Medulla oblongata (tissue), 1 donor: ENCODE measurements at regions not wholly inside any gene's neighbourhood (a gene's known extent, or its start where the extent isn't known, plus 50 kb on each side); places are given as distances from the start of the nearest gene placed in this dataset.
"Not testable (repeated sequence)": the region's sequence is repeated elsewhere in the genome, so short reads cannot be mapped to it uniquely, and the experiment has no call there.

Source experiments
- DNase-seq: peaks from one replicate; pipeline ENCODE4 v3.0.0-alpha.2; 2015; ENCODE audit errors: extremely low spot score

- no peak for DNase-seq
Measured at GRCh38 chr5:111976705-111977435, 219.9 kb upstream of the NREP start.

GRCh38 chr5:111975133-111975532 is 218.1 kb upstream of the NREP start:
- DNase-seq: no peak

GRCh38 chr5:111973961-111974360 is 217.0 kb upstream of the NREP start:
- DNase-seq: no peak

GRCh38 chr5:111972548-111972947 is 215.6 kb upstream of the NREP start:
- DNase-seq: no peak

GRCh38 chr5:111972080-111972479 is 215.1 kb upstream of the NREP start:
- DNase-seq: no peak

- DNase-seq: no peak
Measured at GRCh38 chr5:111968459-111968858, 211.5 kb upstream of the NREP start.

GRCh38 chr5:111967463-111967862 is 210.5 kb upstream of the NREP start:
- no peak for DNase-seq

GRCh38 chr5:111966290-111966689 is 209.3 kb upstream of the NREP start:
- no peak for DNase-seq

GRCh38 chr5:111963555-111963954 is 206.6 kb upstream of the NREP start:
- no peak for DNase-seq

- no peak for DNase-seq
Measured at GRCh38 chr5:111962906-111963305, 205.9 kb upstream of the NREP start.

- no peak for DNase-seq
Measured at GRCh38 chr5:111961862-111962261, 204.9 kb upstream of the NREP start.

- no peak for DNase-seq
Measured at GRCh38 chr5:111960476-111961215, 203.7 kb upstream of the NREP start.

- DNase-seq: no peak
Measured at GRCh38 chr5:111958851-111959250, 201.9 kb upstream of the NREP start.

- DNase-seq: not testable (repeated sequence)
Measured at GRCh38 chr5:111956765-111957164, 199.8 kb upstream of the NREP start.

GRCh38 chr5:111954516-111955395 is 197.8 kb upstream of the NREP start:
- DNase-seq: no peak

GRCh38 chr5:111953351-111954127 is 196.5 kb upstream of the NREP start:
- no peak for DNase-seq

GRCh38 chr5:111952555-111952954 is 195.6 kb upstream of the NREP start:
- DNase-seq: no peak

- no peak for DNase-seq
Measured at GRCh38 chr5:111950660-111951059, 193.7 kb upstream of the NREP start.

- no peak for DNase-seq
Measured at GRCh38 chr5:111948092-111948841, 191.3 kb upstream of the NREP start.

- DNase-seq: no peak
Measured at GRCh38 chr5:111946556-111946955, 189.6 kb upstream of the NREP start.

GRCh38 chr5:111945535-111945934 is 188.5 kb upstream of the NREP start:
- DNase-seq: no peak
